GM12878 (cell line): ENCODE measurements at regions not wholly inside any gene's neighbourhood (a gene's known extent, or its start where the extent isn't known, plus 50 kb on each side); places are given as distances from the start of the nearest gene placed in this dataset.
"Not testable (repeated sequence)": the region's sequence is repeated elsewhere in the genome, so short reads cannot be mapped to it uniquely, and the experiment has no call there.

Experiments
- ATAC-seq: fragments of 200-7000 bp; cut with Tn5 transposase; 3 replicates; pipeline ENCODE4 v1.9.1; 2020; ENCODE audit warnings: mild to moderate bottlenecking, moderate library complexity
- BruUV-seq: library from RNA; stranded (reverse); fragments of 400-500 nt; replicated peaks from 2 replicates; lab custom pipeline; 2021; lab: Mats Ljungman, UMichigan
- CTCF ChIA-PET: fragments of 300-600 bp; sonication (Branson Sonifier 250); formaldehyde crosslinking; extraction: SDS; loops from one replicate; lab custom pipeline; 2021; ENCODE audit warnings: inconsistent platforms; lab: Yijun Ruan, JAX
- POLR2A ChIA-PET: fragments of 350-600 bp; formaldehyde crosslinking; extraction: SDS; loops from one replicate; lab custom pipeline; 2021; ENCODE audit warnings: inconsistent platforms; lab: Charles Lee
- RAD21 ChIA-PET: fragments of 300-600 bp; sonication (Branson Sonifier 250); formaldehyde crosslinking; loops from one replicate; lab custom pipeline; 2023; ENCODE audit warnings: antibody characterized with exemption; ENCODE audit not compliant: unreplicated experiment; lab: Charles Lee
- SMC1A ChIA-PET: fragments of 300-600 bp; sonication (Branson Sonifier 250); formaldehyde crosslinking; loops from one replicate; lab custom pipeline; 2023; ENCODE audit not compliant: unreplicated experiment, uncharacterized antibody; lab: Charles Lee
- DNase-seq: peaks from one replicate; pipeline ENCODE4 v3.0.0-alpha.2; 2011; ENCODE audit warnings: low read depth, low spot score
- FAIRE-seq: peaks from 3 replicates; lab custom pipeline; 2011; peaks lifted over from hg19 to GRCh38; lab: Jason Lieb, UNC
- H2AFZ ChIP-seq: 2 replicates; pipeline ENCODE4 v1.6.0; 2011; ENCODE audit warnings: low read depth, low read length, control low read depth; ENCODE audit not compliant: control insufficient read depth
- H3K27ac ChIP-seq: 2 replicates; pipeline ENCODE4 v1.5.1; 2011; ENCODE audit warnings: control low read depth; ENCODE audit not compliant: control insufficient read depth, insufficient read depth
- H3K27me3 ChIP-seq, 2 experiments: replicated peaks in 1 of 2; 2 replicates each; pipeline versions ENCODE4 v1.6.0 to v1.6.1; 2011; ENCODE audit warnings: low read length in 1 of 2; ENCODE audit not compliant: control insufficient read depth in 2 of 2, insufficient read depth in 2 of 2
- H3K36me3 ChIP-seq, 2 experiments: 2 replicates each; pipeline ENCODE4 v1.5.1; 2011; ENCODE audit warnings: low read length in 1 of 2; ENCODE audit not compliant: control insufficient read depth in 2 of 2, insufficient read depth in 2 of 2
- H3K4me1 ChIP-seq: 2 replicates; pipeline ENCODE4 v1.6.1; 2011; ENCODE audit warnings: mild to moderate bottlenecking, low read length, moderate library complexity, mixed read lengths; ENCODE audit not compliant: control insufficient read depth, insufficient read depth
- H3K4me2 ChIP-seq: 2 replicates; pipeline ENCODE4 v1.6.0; 2011; ENCODE audit warnings: control low read depth; ENCODE audit not compliant: control insufficient read depth, insufficient read depth
- H3K4me3 ChIP-seq: fragments of 200-600 bp; sonication (generic); 2 replicates; pipeline ENCODE4 v1.5.1; 2016
- H3K79me2 ChIP-seq: 2 replicates; pipeline ENCODE4 v1.6.0; 2011; ENCODE audit warnings: low read length; ENCODE audit not compliant: control insufficient read depth, insufficient read depth
- H3K9ac ChIP-seq: 2 replicates; pipeline ENCODE4 v1.8.0; 2011; ENCODE audit warnings: low read length, control low read depth, mixed read lengths; ENCODE audit not compliant: control insufficient read depth, insufficient read depth
- H3K9me3 ChIP-seq: replicated peaks from 3 replicates; pipeline ENCODE4 v1.5.1; 2011; ENCODE audit warnings: mild to moderate bottlenecking, low read length; ENCODE audit not compliant: control insufficient read depth, insufficient read depth
- H4K20me1 ChIP-seq: 2 replicates; pipeline ENCODE4 v1.6.0; 2011; ENCODE audit not compliant: control insufficient read depth, insufficient read depth
- GATAD2B ChIP-seq: fragments of 450-650 bp; conservative IDR thresholded peaks from 2 replicates; pipeline ENCODE4 v1.6.1; 2017; ENCODE audit warnings: low read depth, mild to moderate bottlenecking, moderate library complexity
- IKZF2 ChIP-seq, 2 experiments: fragments of 450-650 bp; IDR thresholded peaks; 2 replicates each; pipeline ENCODE4 v1.6.1; 2017; ENCODE audit warnings: mild to moderate bottlenecking in 2 of 2, moderate library complexity in 2 of 2
- JUND ChIP-seq: IDR thresholded peaks from 2 replicates; pipeline ENCODE4 v1.6.1; 2012; ENCODE audit warnings: low read depth, mild to moderate bottlenecking, low read length, improper control_type of control experiment, moderate library complexity
- POLR2AphosphoS5 ChIP-seq: IDR thresholded peaks from 2 replicates; pipeline ENCODE4 v1.6.1; 2011; ENCODE audit warnings: mild to moderate bottlenecking, low read length, inconsistent platforms
- RAD21 ChIP-seq: IDR thresholded peaks from 2 replicates; pipeline ENCODE4 v1.6.1; 2011; ENCODE audit warnings: mild to moderate bottlenecking, low read depth, low read length, moderate library complexity; ENCODE audit not compliant: insufficient read depth
- RB1 ChIP-seq: fragments of 450-650 bp; formaldehyde crosslinking; IDR thresholded peaks from 2 replicates; pipeline ENCODE4 v1.6.1; 2017; ENCODE audit warnings: mild to moderate bottlenecking, borderline replicate concordance
- SMARCA5 ChIP-seq: fragments of 450-650 bp; IDR thresholded peaks from 2 replicates; pipeline ENCODE4 v1.6.1; 2017; ENCODE audit warnings: mild to moderate bottlenecking
- SREBF2 ChIP-seq: IDR thresholded peaks from 2 replicates; pipeline ENCODE4 v1.6.1; 2012; ENCODE audit warnings: mild to moderate bottlenecking, low read length
- ZNF217 ChIP-seq: fragments of 450-650 bp; IDR thresholded peaks from 2 replicates; pipeline ENCODE4 v1.6.1; 2017; ENCODE audit warnings: antibody characterized with exemption, mild to moderate bottlenecking
- WGBS: methylation state at CpG from one replicate; pipeline ENCODE4 v1.1.6; 2016; ENCODE audit warnings: low lambda C conversion rate; ENCODE audit not compliant: insufficient replicate concordance, insufficient coverage; ENCODE audit errors: missing lambda C conversion rate; 5-methylcytosine and 5-hydroxymethylcytosine counted together
- in situ Hi-C: fragments of 300-500 bp; cut with MboI; formaldehyde crosslinking; loops from 9 replicates; pipeline ENCODE4 v1.14.3; 2018; ENCODE audit warnings: mixed read lengths
- intact Hi-C: fragments of 100-400 bp; cut with micrococcal nuclease; formaldehyde crosslinking; loops from one replicate; pipeline ENCODE4 v1.14.2; 2022; ENCODE audit not compliant: unreplicated experiment
- TF ChIP-seq, protein P1 (sequence below): fragments of 450-650 bp; IDR thresholded peaks from 2 replicates; pipeline ENCODE4 v1.6.1; 2017; ENCODE audit warnings: mild to moderate bottlenecking, low read depth, inconsistent platforms; ENCODE audit not compliant: poor library complexity, severe bottlenecking
- TF ChIP-seq, protein P2 (sequence below): IDR thresholded peaks from 2 replicates; pipeline ENCODE4 v1.6.1; 2011; ENCODE audit warnings: low read depth, low read length, improper control_type of control experiment, borderline replicate concordance

DNA sequence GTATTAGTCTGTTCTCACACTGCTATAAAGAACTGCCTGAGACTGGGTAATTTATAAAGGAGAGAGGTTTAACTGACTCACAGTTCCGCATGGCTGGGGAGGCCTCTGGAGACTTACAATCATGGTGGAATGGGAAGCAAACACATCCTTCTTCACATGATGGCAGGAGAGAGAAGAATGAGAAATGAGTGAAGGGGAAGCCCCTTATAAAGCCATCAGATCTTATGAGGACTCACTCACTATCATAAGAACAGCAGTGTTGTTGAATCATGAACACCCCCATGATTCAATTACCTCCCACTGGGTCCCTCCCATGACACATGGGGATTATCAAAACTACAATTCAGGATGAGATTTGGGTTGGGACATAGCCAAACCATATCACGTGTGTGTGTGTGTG lies 1764.4 kb upstream of the SEL1L start:
- ATAC-seq, intact Hi-C loops, in situ Hi-C loops, H3K36me3 ChIP-seq, H3K4me3 ChIP-seq, H3K27ac ChIP-seq, H3K4me2 ChIP-seq, H2AFZ ChIP-seq, H4K20me1 ChIP-seq, H3K27me3 ChIP-seq, FAIRE-seq, BruUV-seq, H3K9ac ChIP-seq, H3K4me1 ChIP-seq, CTCF ChIA-PET, H3K79me2 ChIP-seq, DNase-seq, RAD21 ChIA-PET, H3K9me3 ChIP-seq, POLR2A ChIA-PET: not testable (repeated sequence)
- WGBS = 48% methylated on average over 2 of the region's 2 CpGs
- SMC1A ChIA-PET = interaction anchor here (1.0 kb wide), 1 partner anchor 8 kb away, joined by 3 read pairs; no protein-coding TSS in a partner anchor

DNA sequence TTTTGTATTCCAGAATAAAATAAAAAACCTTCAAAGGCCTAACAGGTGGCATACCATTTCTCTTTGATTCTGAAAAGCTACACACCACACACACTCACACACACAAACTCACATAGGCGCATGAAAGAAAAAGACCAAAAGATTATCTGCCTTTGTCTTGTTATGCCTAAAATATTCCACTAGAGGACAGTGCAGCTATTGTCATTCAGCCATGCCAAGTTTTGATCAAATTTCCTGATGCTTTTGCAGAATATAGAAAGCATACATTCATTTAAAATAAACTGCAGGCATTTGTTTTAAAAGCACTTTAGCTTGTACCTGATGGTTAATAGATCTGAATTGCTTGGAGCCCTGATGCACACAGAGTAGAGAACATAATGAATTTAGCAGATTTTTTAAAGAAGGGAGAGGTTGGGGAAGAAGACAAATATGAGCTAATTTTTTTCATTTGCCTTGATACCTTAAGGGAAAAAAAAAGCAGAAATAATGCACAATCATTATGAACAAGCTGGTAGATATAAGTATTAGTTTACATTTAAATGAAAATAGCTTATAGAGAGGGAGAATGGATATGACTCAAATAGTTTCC lies 1766.9 kb upstream of the SEL1L start:
- no peaks in the 10 kb centered on the region for H3K9me3 ChIP-seq
- ChIA-PET SMC1A (interaction anchor here (0.7 to 2.8 kb wide), 10 partner anchors 10 to 1310 kb away, joined by 3 to 20 read pairs (median 3); no protein-coding TSS in a partner anchor), CTCF (interaction anchor here (0.6 to 3.0 kb wide), 20 partner anchors 9 to 1136 kb away, joined by 3 to 38 read pairs (median 3); no protein-coding TSS in a partner anchor), RAD21 (interaction anchor here (0.6 to 2.1 kb wide), 4 partner anchors 99 to 165 kb away, joined by 3 to 8 read pairs (median 5); no protein-coding TSS in a partner anchor), POLR2A (no interaction called here)
- intact Hi-C loops (loop anchor here (1.0 kb wide), 1 partner anchor 163 kb away; no protein-coding TSS in a partner anchor), in situ Hi-C loops (no loop called here)
- H2AFZ ChIP-seq = no peak overlapping the region
- WGBS = 43% methylated on average over 1 of the region's 1 CpG
- H4K20me1 ChIP-seq = no peaks in the 10 kb centered on the region
- no peak for FAIRE-seq
- ATAC-seq = peak; percentile 69
- H3K4me1 ChIP-seq = no peaks in the 10 kb centered on the region
- no peak overlapping the region for H3K4me2 ChIP-seq
- H3K9ac ChIP-seq = no peak overlapping the region
- H3K27ac ChIP-seq = no peak overlapping the region
- no TSS peak for BruUV-seq
- H3K4me3 ChIP-seq = no peak overlapping the region
- no peaks in the 10 kb centered on the region for H3K27me3 ChIP-seq
- no peaks in the 10 kb centered on the region for H3K79me2 ChIP-seq
- no peak for DNase-seq
- no peaks in the 10 kb centered on the region for H3K36me3 ChIP-seq
- TF ChIP-seq SMARCA5 (0 out of 2 replicates have a peak, but pooled peaks have one; percentile 20), RB1 (peak; percentile 22; the same call in 1 of the 2 replicates), GATAD2B (no peak), ZNF217 (no peak), RAD21 (peak; percentile 87), SREBF2 (no peak), JUND (no peak), IKZF2 (IDR thresholded peaks at IDR 0.05) (no peak), POLR2AphosphoS5 (no peak)
- TF ChIP-seq, protein P1, sequence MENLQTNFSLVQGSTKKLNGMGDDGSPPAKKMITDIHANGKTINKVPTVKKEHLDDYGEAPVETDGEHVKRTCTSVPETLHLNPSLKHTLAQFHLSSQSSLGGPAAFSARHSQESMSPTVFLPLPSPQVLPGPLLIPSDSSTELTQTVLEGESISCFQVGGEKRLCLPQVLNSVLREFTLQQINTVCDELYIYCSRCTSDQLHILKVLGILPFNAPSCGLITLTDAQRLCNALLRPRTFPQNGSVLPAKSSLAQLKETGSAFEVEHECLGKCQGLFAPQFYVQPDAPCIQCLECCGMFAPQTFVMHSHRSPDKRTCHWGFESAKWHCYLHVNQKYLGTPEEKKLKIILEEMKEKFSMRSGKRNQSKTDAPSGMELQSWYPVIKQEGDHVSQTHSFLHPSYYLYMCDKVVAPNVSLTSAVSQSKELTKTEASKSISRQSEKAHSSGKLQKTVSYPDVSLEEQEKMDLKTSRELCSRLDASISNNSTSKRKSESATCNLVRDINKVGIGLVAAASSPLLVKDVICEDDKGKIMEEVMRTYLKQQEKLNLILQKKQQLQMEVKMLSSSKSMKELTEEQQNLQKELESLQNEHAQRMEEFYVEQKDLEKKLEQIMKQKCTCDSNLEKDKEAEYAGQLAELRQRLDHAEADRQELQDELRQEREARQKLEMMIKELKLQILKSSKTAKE = no peak
- TF ChIP-seq, protein P2, sequence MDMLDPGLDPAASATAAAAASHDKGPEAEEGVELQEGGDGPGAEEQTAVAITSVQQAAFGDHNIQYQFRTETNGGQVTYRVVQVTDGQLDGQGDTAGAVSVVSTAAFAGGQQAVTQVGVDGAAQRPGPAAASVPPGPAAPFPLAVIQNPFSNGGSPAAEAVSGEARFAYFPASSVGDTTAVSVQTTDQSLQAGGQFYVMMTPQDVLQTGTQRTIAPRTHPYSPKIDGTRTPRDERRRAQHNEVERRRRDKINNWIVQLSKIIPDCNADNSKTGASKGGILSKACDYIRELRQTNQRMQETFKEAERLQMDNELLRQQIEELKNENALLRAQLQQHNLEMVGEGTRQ = no peak
